OCI-LY7 (cell line): ENCODE measurements at regions not wholly inside any gene's neighbourhood (a gene's known extent, or its start where the extent isn't known, plus 50 kb on each side); places are given as distances from the start of the nearest gene placed in this dataset.

Source experiments
- BruUV-seq: library from RNA; stranded (reverse); fragments of 400-500 nt; replicated peaks from 2 replicates; lab custom pipeline; 2021; lab: Mats Ljungman, UMichigan
- CTCF ChIA-PET: fragments of 300-600 bp; sonication (Branson Sonifier 250); formaldehyde crosslinking; loops from one replicate; lab custom pipeline; 2022; ENCODE audit warnings: antibody characterized with exemption; ENCODE audit not compliant: unreplicated experiment; lab: Charles Lee
- POLR2A ChIA-PET: fragments of 300-600 bp; sonication (Branson Sonifier 250); formaldehyde crosslinking; loops from one replicate; lab custom pipeline; 2022; ENCODE audit warnings: antibody characterized with exemption; lab: Charles Lee
- DNase-seq: peaks from one replicate; pipeline ENCODE4 v3.0.0-alpha.2; 2015; ENCODE audit warnings: low spot score
- H2AFZ ChIP-seq: fragments of 200-600 bp; sonication (generic), shearing (Covaris generic); 2 replicates; pipeline ENCODE4 v1.6.1; 2014; ENCODE audit warnings: mild to moderate bottlenecking, antibody characterized with exemption, low read length, moderate library complexity
- H3K27ac ChIP-seq: fragments of 200-600 bp; sonication (generic); 2 replicates; pipeline ENCODE4 v1.5.1; 2014; ENCODE audit warnings: mixed run types, low read depth, mild to moderate bottlenecking, moderate library complexity, low read length, inconsistent platforms; ENCODE audit not compliant: poor library complexity, severe bottlenecking
- H3K36me3 ChIP-seq: fragments of 200-600 bp; sonication (generic); 2 replicates; pipeline ENCODE4 v1.6.1; 2014; ENCODE audit warnings: mild to moderate bottlenecking, antibody characterized with exemption, low read length, moderate library complexity, mixed read lengths; ENCODE audit not compliant: insufficient read depth
- H3K4me1 ChIP-seq: fragments of 200-600 bp; sonication (generic); 2 replicates; pipeline ENCODE4 v1.5.1; 2014; ENCODE audit warnings: mild to moderate bottlenecking, low read length; ENCODE audit not compliant: insufficient read depth, poor library complexity, severe bottlenecking
- H3K4me2 ChIP-seq: fragments of 200-600 bp; sonication (generic); 2 replicates; pipeline ENCODE4 v1.6.1; 2014; ENCODE audit warnings: mild to moderate bottlenecking, low read length
- H3K4me3 ChIP-seq: fragments of 200-600 bp; sonication (generic); 2 replicates; pipeline ENCODE4 v1.5.1; 2014; ENCODE audit warnings: mild to moderate bottlenecking, low read depth, low read length; ENCODE audit not compliant: poor library complexity, severe bottlenecking
- H3K79me2 ChIP-seq: fragments of 200-600 bp; sonication (generic); 2 replicates; pipeline ENCODE4 v1.6.1; 2016; ENCODE audit warnings: low read depth, mild to moderate bottlenecking, low read length, moderate library complexity, mixed read lengths; ENCODE audit not compliant: insufficient read depth
- H3K9me2 ChIP-seq: fragments of 200-600 bp; sonication (generic); 2 replicates; pipeline ENCODE4 v1.6.1; 2016; ENCODE audit warnings: mild to moderate bottlenecking, low read length, mixed read lengths; ENCODE audit not compliant: insufficient read depth
- H3K9me3 ChIP-seq: fragments of 200-600 bp; sonication (generic); 2 replicates; pipeline ENCODE4 v1.6.1; 2014; ENCODE audit warnings: mild to moderate bottlenecking, mixed run types, low read length, mixed read lengths
- H4K20me1 ChIP-seq: fragments of 200-600 bp; sonication (generic); 2 replicates; pipeline ENCODE4 v1.6.1; 2014; ENCODE audit warnings: mild to moderate bottlenecking, antibody characterized with exemption, low read length, moderate library complexity, mixed read lengths; ENCODE audit not compliant: insufficient read depth
- CTCF ChIP-seq: fragments of 200-600 bp; sonication (generic); conservative IDR thresholded peaks from 2 replicates; pipeline ENCODE4 v1.5.1; 2014; ENCODE audit warnings: mild to moderate bottlenecking, antibody characterized with exemption, low read length, moderate library complexity, mixed read lengths
- EZH2phosphoT487 ChIP-seq: fragments of 200-600 bp; sonication (generic); IDR thresholded peaks from 2 replicates; pipeline ENCODE4 v1.6.1; 2018; ENCODE audit warnings: low read depth, borderline replicate concordance, mild to moderate bottlenecking, mixed run types, antibody characterized with exemption, low read length, moderate library complexity, mixed read lengths
- intact Hi-C: fragments of 100-400 bp; cut with micrococcal nuclease; formaldehyde crosslinking; loops from one replicate; pipeline ENCODE4 v1.10.0; 2022; ENCODE audit not compliant: unreplicated experiment

- Histone ChIP-seq H2AFZ (no peak overlapping the region), H3K4me3 (no peak overlapping the region), H3K27ac (no peak overlapping the region), H3K4me1 (no peaks in the 10 kb centered on the region), H4K20me1 (no peaks in the 10 kb centered on the region), H3K9me2 (no peaks in the 10 kb centered on the region), H3K9me3 (no peaks in the 10 kb centered on the region), H3K4me2 (no peak overlapping the region), H3K79me2 (no peaks in the 10 kb centered on the region), H3K36me3 (no peaks in the 10 kb centered on the region)
- DNase-seq, result no peak
- BruUV-seq, result no TSS peak
- intact Hi-C loops, result no loop called here
- TF ChIP-seq EZH2phosphoT487 (no peak), CTCF (no peak)
- ChIA-PET POLR2A (no interaction called here), CTCF (no interaction called here)
Measured at GRCh38 chr22:48361099-48361639, 1466.5 kb downstream of the BRD1 start.

DNA sequence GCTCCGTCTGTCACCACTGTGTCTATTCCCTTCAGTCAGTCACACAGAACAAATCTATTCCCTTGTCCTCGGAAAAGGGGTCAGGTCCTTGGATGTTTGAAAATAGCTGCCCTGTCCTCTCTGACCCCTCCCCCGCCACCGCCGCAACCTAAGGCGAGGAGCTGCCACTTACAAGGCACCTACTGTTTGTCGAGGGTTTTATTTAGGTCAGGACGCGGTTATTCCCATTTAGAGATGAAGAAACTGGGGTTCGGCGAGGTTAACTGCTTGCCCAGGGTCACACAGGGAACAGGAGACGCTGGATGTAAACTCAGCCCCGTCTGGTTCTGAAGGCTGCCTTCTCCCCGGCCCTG is 1468.1 kb downstream of the BRD1 start:
- Histone ChIP-seq H3K27ac (no peak overlapping the region), H3K4me1 (no peaks in the 10 kb centered on the region), H3K79me2 (no peaks in the 10 kb centered on the region), H3K4me3 (no peak overlapping the region), H3K4me2 (no peak overlapping the region), H2AFZ (no peak overlapping the region), H4K20me1 (no peaks in the 10 kb centered on the region), H3K9me3 (no peaks in the 10 kb centered on the region), H3K9me2 (no peaks in the 10 kb centered on the region), H3K36me3 (no peaks in the 10 kb centered on the region)
- ChIA-PET CTCF (no interaction called here), POLR2A (no interaction called here)
- no peak for DNase-seq
- intact Hi-C loops, result no loop called here
- no peak for TF ChIP-seq EZH2phosphoT487
- TF ChIP-seq CTCF, result no peak
- BruUV-seq, result no TSS peak

GRCh38 chr22:48358886-48359612 is 1468.6 kb downstream of the BRD1 start:
- Histone ChIP-seq H2AFZ (no peak overlapping the region), H3K4me3 (no peak overlapping the region), H3K36me3 (no peaks in the 10 kb centered on the region), H3K79me2 (no peaks in the 10 kb centered on the region), H3K9me2 (no peaks in the 10 kb centered on the region), H3K27ac (no peak overlapping the region), H4K20me1 (no peaks in the 10 kb centered on the region), H3K4me1 (no peaks in the 10 kb centered on the region), H3K9me3 (no peaks in the 10 kb centered on the region), H3K4me2 (no peak overlapping the region)
- BruUV-seq, result no TSS peak
- POLR2A ChIA-PET, result no interaction called here
- CTCF ChIA-PET, result no interaction called here
- intact Hi-C loops, result no loop called here
- no peak for DNase-seq
- no peak for TF ChIP-seq EZH2phosphoT487
- no peak for TF ChIP-seq CTCF
